CD8-positive, alpha-beta memory T cell (primary cell): ENCODE measurements at regions not wholly inside any gene's neighbourhood (a gene's known extent, or its start where the extent isn't known, plus 50 kb on each side); places are given as distances from the start of the nearest gene placed in this dataset.

Experiments used
- CTCF ChIA-PET: fragments of 350-600 bp; sonication (Branson Sonifier 250); formaldehyde crosslinking; loops from one replicate; lab custom pipeline; 2021; ENCODE audit warnings: antibody characterized with exemption; lab: Charles Lee
- POLR2A ChIA-PET: fragments of 350-600 bp; sonication (Branson Sonifier 250); formaldehyde crosslinking; loops from one replicate; lab custom pipeline; 2021; ENCODE audit warnings: antibody characterized with exemption; lab: Charles Lee
- DNase-seq, 5 donors: peaks; one replicate each; pipeline versions ENCODE4 v3.0.0 to v3.0.0-alpha.2; 2020 to 2022; ENCODE audit warnings: mixed read lengths in 1 of 5
- H3K27ac ChIP-seq: one replicate; pipeline ENCODE4 v1.7.0; 2013; ENCODE audit warnings: low read depth, mild to moderate bottlenecking, low read length, moderate library complexity
- H3K27me3 ChIP-seq: 2 replicates; pipeline ENCODE4 v1.7.0; 2013; ENCODE audit warnings: low read length, mild to moderate bottlenecking; ENCODE audit not compliant: insufficient read depth, poor library complexity, severe bottlenecking
- H3K36me3 ChIP-seq: 2 replicates; pipeline ENCODE4 v1.7.0; 2013; ENCODE audit warnings: mild to moderate bottlenecking, low read length, moderate library complexity; ENCODE audit not compliant: insufficient read depth
- H3K4me1 ChIP-seq: 2 replicates; pipeline ENCODE4 v1.7.0; 2013; ENCODE audit warnings: mild to moderate bottlenecking, low read length, moderate library complexity; ENCODE audit not compliant: insufficient read depth
- H3K4me3 ChIP-seq: 2 replicates; pipeline ENCODE4 v1.7.0; 2013; ENCODE audit warnings: mild to moderate bottlenecking, low read length
- H3K9me3 ChIP-seq: 2 replicates; pipeline ENCODE4 v1.7.0; 2013; ENCODE audit warnings: mild to moderate bottlenecking, low read length
- H3K27ac Mint-ChIP-seq, 8 donors: one replicate each; pipeline ENCODE4 v1.8.0; 2020 to 2021; ENCODE audit warnings: mixed read lengths in 8 of 8, mild to moderate bottlenecking in 6 of 8, inconsistent platforms in 3 of 8, moderate library complexity in 3 of 8
- H3K27me3 Mint-ChIP-seq, 2 donors: one replicate each; pipeline ENCODE4 v1.8.0; 2020 to 2021; ENCODE audit warnings: mixed read lengths in 2 of 2, mild to moderate bottlenecking in 1 of 2, moderate library complexity in 1 of 2
- H3K36me3 Mint-ChIP-seq, 3 donors: one replicate each; pipeline ENCODE4 v1.8.0; 2020 to 2021; ENCODE audit warnings: mixed read lengths in 3 of 3, inconsistent platforms in 1 of 3, mild to moderate bottlenecking in 1 of 3
- H3K4me1 Mint-ChIP-seq, 3 donors: one replicate each; pipeline ENCODE4 v1.8.0; 2020 to 2021; ENCODE audit warnings: mixed read lengths in 3 of 3, inconsistent platforms in 1 of 3, mild to moderate bottlenecking in 1 of 3
- H3K4me3 Mint-ChIP-seq, 7 donors: one replicate each; pipeline ENCODE4 v1.8.0; 2020 to 2021; ENCODE audit warnings: mixed read lengths in 7 of 7, mild to moderate bottlenecking in 6 of 7, moderate library complexity in 4 of 7, inconsistent platforms in 2 of 7
- H3K9me3 Mint-ChIP-seq, 5 donors: one replicate each; pipeline ENCODE4 v1.8.0; 2020 to 2022; ENCODE audit warnings: mixed read lengths in 5 of 5, mild to moderate bottlenecking in 3 of 5, moderate library complexity in 2 of 5, inconsistent platforms in 1 of 5

DNA sequence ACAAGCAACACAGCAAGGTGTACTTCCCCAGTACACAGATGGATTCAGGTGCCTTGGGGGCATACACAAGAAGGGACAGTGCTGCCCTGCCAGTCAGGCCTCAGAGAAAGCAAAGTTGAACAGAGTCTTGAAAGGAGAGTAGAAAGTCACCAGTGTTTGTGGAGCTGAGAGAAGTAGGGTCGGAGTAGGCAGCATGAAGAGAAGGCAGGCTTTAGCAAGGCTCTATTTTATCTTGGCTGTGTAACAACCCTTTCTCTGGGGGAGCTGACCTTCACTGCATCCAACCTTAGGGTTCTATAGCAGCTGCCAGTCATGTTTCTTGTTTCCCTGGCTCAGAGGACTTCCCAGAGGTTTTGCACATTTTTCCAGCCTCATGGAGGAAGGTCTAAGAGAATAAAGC, 77.4 kb upstream of the BLID start:
- no peaks in the 10 kb centered on the region for H3K4me1 Mint-ChIP-seq
- CTCF ChIA-PET: no interaction called here
- H3K9me3 Mint-ChIP-seq: no peaks in the 10 kb centered on the region
- peaks cover 0 to 2% (median 0%) of the 10 kb centered on the region in 3 donors for H3K36me3 Mint-ChIP-seq
- H3K27ac Mint-ChIP-seq: no peak overlapping the region
- POLR2A ChIA-PET: no interaction called here
- DNase-seq: no peak
- no peak overlapping the region for H3K4me3 ChIP-seq
- no peak overlapping the region for H3K4me3 Mint-ChIP-seq
- H3K27ac ChIP-seq: no peak overlapping the region
- H3K36me3 ChIP-seq: no peaks in the 10 kb centered on the region
- H3K4me1 ChIP-seq: no peaks in the 10 kb centered on the region
- H3K27me3 Mint-ChIP-seq: no peaks in the 10 kb centered on the region
- H3K9me3 ChIP-seq: no peaks in the 10 kb centered on the region
- H3K27me3 ChIP-seq: no peaks in the 10 kb centered on the region

DNA sequence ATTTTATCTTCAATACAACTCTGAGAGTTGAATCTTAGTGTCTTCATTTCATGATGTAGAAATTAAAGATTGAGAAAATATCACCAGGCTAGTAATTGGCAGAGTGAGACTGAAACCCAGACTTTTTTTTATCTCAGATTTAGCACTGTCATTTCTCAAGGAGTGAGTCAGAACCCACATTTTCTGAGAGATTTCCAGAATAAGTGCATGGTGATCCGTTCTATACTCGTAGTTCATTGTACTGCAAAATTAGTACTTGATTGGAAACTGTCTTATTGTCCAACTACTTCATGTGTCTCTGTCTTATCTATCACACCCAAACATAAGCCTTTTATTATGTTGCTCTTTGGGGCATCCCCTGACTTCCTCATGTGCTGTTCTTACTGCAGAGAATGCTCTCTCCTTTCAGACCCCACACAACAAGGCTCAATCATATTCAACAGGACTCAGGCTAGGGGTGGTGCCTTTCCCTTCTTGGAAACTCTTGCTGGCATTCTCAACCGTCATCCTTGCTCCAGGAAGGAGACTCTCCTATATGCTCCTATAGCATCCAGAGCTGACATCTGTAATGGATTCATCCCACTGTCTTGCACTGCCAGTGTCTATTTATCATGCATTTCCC, 76.7 kb upstream of the BLID start:
- no peaks in the 10 kb centered on the region for H3K27me3 ChIP-seq
- H3K27ac ChIP-seq: no peak overlapping the region
- ChIA-PET POLR2A (no interaction called here), CTCF (no interaction called here)
- no peak overlapping the region for H3K4me3 ChIP-seq
- H3K4me3 Mint-ChIP-seq: no peak overlapping the region
- peaks cover 0 to 2% (median 0%) of the 10 kb centered on the region in 3 donors for H3K36me3 Mint-ChIP-seq
- H3K9me3 Mint-ChIP-seq: no peaks in the 10 kb centered on the region
- DNase-seq: no peak
- H3K9me3 ChIP-seq: no peaks in the 10 kb centered on the region
- H3K4me1 ChIP-seq: no peaks in the 10 kb centered on the region
- no peak overlapping the region for H3K27ac Mint-ChIP-seq
- no peaks in the 10 kb centered on the region for H3K36me3 ChIP-seq
- H3K4me1 Mint-ChIP-seq: no peaks in the 10 kb centered on the region
- H3K27me3 Mint-ChIP-seq: no peaks in the 10 kb centered on the region

DNA sequence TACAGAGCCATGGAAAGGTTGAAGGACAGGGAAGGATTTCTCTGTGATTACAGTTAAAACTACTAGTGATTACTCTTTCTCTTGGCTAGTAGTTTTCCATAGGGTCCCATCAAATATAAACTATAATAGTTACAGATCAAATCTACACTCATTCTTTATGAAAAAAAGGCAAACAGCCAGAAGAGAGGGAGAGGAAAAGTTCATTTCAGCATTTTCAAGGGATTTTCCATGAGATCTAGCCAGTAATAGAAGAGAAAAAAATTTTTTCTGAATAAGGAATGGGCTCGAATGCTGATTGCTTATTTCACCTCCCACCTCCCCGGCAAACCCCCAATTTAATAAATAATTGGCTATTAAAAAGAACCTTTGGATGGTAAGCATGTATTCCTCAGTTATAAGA, 74.8 kb upstream of the BLID start:
- no peak overlapping the region for H3K4me3 Mint-ChIP-seq
- Histone ChIP-seq H3K4me3 (no peak overlapping the region), H3K4me1 (no peaks in the 10 kb centered on the region), H3K27ac (no peak overlapping the region), H3K27me3 (no peaks in the 10 kb centered on the region), H3K36me3 (no peaks in the 10 kb centered on the region), H3K9me3 (no peaks in the 10 kb centered on the region)
- no peaks in the 10 kb centered on the region for H3K4me1 Mint-ChIP-seq
- no peaks in the 10 kb centered on the region for H3K9me3 Mint-ChIP-seq
- no peaks in the 10 kb centered on the region for H3K36me3 Mint-ChIP-seq
- peaks cover 0 to 1% of the 10 kb centered on the region in 2 donors for H3K27me3 Mint-ChIP-seq
- no peak for DNase-seq
- ChIA-PET CTCF (no interaction called here), POLR2A (no interaction called here)
- H3K27ac Mint-ChIP-seq: no peak overlapping the region

DNA sequence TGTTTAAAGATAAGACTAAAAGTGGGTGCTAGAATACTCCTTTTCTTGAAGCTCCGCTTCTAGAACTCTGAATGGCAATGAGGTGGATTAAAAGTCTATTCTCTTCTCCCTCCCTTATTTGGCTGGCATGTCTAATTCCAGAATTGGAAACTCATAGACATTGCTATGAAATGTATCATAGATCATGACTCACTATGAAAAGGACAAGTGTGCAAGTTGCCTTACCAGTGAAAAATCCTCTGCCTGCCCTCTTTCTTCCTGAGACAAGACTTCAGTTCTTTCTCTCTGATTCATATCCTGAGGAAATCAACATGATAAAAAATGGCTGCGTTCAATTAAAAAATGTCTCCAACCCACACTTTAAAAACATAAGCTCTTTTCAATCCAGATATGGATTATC, 73.2 kb upstream of the BLID start:
- POLR2A ChIA-PET: no interaction called here
- H3K27ac ChIP-seq: no peak overlapping the region
- no peaks in the 10 kb centered on the region for H3K27me3 ChIP-seq
- H3K4me1 ChIP-seq: no peaks in the 10 kb centered on the region
- no peaks in the 10 kb centered on the region for H3K9me3 Mint-ChIP-seq
- no peak for DNase-seq
- CTCF ChIA-PET: interaction anchor here (1.0 kb wide), 1 partner anchor 27 kb away, joined by 3 read pairs; no protein-coding TSS in a partner anchor
- H3K4me1 Mint-ChIP-seq: no peaks in the 10 kb centered on the region
- H3K36me3 ChIP-seq: no peaks in the 10 kb centered on the region
- no peaks in the 10 kb centered on the region for H3K36me3 Mint-ChIP-seq
- H3K9me3 ChIP-seq: no peaks in the 10 kb centered on the region
- no peak overlapping the region for H3K4me3 Mint-ChIP-seq
- peaks cover 1 to 5% of the 10 kb centered on the region in 2 donors for H3K27me3 Mint-ChIP-seq
- H3K4me3 ChIP-seq: no peak overlapping the region
- no peak overlapping the region for H3K27ac Mint-ChIP-seq

DNA sequence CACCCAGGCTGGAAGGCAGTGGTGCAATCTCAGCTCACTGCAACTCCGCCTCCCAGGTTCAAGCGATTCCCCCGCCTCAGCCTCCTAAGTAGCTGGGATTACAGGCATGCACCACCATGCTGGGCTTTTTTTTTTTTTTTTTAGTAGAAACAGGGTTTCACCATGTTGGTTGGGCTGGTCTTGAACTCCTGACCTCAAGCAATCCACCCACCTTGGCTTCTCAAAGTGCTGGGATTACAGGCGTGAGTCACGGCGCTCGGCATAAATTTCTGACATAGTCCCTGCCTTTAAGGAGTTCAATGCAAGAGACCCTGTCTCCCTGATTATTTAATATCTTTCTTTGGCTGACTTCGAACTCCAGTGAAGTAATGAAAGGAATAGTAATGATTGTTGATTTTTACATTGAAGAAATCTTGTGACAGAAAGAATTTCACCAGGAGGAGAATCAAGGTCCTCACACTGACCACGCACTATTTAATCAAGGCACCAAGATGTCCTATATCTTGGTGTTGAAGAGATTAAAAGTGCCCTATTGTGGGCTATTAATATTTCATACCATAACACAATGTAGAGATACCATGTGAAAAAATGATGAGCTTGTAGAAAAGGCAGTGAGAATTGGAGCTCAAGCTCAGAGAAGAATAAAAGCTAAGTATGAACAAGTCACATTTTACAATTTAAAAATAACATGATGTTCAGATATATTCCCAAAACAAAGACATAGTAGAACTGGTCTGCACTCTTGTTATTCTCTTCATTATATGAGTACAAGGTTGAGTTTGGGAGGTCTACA, 71.6 kb upstream of the BLID start:
- Mint-ChIP-seq H3K9me3 (no peaks in the 10 kb centered on the region), H3K27me3 (peaks cover 1 to 5% of the 10 kb centered on the region in 2 donors), H3K4me1 (no peaks in the 10 kb centered on the region), H3K36me3 (no peaks in the 10 kb centered on the region), H3K4me3 (no peak overlapping the region), H3K27ac (no peak overlapping the region)
- no peak overlapping the region for H3K4me3 ChIP-seq
- no peak for DNase-seq
- H3K9me3 ChIP-seq: no peaks in the 10 kb centered on the region
- no peaks in the 10 kb centered on the region for H3K36me3 ChIP-seq
- no peak overlapping the region for H3K27ac ChIP-seq
- CTCF ChIA-PET: interaction anchor here (0.6 kb wide), 1 partner anchor 21 kb away, joined by 3 read pairs; no protein-coding TSS in a partner anchor
- no peaks in the 10 kb centered on the region for H3K27me3 ChIP-seq
- POLR2A ChIA-PET: no interaction called here
- no peaks in the 10 kb centered on the region for H3K4me1 ChIP-seq

DNA sequence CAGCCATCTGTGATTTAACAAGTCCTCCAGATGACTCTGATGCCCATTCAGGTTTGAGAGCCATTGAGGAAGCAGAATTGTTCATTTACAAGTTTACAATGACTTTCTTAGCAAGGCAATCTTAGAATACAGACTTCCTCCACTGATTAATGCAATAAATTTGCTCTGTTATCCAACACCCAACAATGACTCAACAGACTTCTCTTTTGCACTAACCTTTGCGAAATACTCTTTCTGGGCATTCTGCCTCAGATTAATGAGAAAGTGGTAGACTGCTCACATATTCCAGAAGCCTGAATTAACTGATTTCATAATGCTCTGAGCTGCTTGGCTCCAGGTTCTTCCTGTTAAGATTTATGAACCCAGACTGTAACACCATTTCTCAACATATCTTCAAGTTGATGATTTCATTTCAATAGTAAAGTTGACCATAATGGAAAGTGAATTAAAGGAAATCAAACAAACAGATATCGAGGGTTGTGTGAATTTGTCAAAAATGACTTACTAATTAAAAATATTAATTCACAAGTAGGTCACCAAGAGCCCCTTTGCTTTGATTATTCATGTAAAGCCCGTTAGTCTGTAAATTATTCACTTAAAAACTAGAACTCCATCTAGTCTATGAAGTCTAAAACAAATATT, 70.5 kb upstream of the BLID start:
- ChIA-PET CTCF (no interaction called here), POLR2A (no interaction called here)
- H3K36me3 Mint-ChIP-seq: no peaks in the 10 kb centered on the region
- DNase-seq: no peak
- no peak overlapping the region for H3K4me3 Mint-ChIP-seq
- H3K27ac Mint-ChIP-seq: no peak overlapping the region
- no peaks in the 10 kb centered on the region for H3K27me3 ChIP-seq
- H3K4me3 ChIP-seq: no peak overlapping the region
- H3K27me3 Mint-ChIP-seq: peaks cover 3 to 5% of the 10 kb centered on the region in 2 donors
- no peaks in the 10 kb centered on the region for H3K4me1 ChIP-seq
- no peaks in the 10 kb centered on the region for H3K4me1 Mint-ChIP-seq
- no peaks in the 10 kb centered on the region for H3K36me3 ChIP-seq
- H3K27ac ChIP-seq: no peak overlapping the region
- no peaks in the 10 kb centered on the region for H3K9me3 Mint-ChIP-seq
- H3K9me3 ChIP-seq: no peaks in the 10 kb centered on the region

DNA sequence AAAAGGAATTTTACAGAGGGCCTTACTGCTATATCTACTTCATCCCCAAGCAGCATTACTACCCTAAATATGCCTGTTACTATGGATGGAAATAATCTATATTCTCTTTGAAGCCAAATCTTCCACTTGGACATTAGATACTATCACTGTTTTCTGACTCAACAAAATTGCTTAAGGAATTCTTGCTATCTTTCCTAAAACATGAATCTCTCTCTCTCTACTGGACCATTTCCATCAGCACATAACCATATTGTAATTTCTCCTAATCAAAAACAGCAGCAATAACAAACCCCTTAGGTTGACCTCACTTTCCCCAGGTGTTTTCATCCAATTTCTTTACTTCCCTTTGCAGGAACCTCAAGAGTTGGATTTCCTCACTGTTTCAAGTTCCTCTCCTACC, 67.9 kb upstream of the BLID start:
- no peaks in the 10 kb centered on the region for H3K36me3 ChIP-seq
- H3K27ac ChIP-seq: no peak overlapping the region
- Mint-ChIP-seq H3K27ac (no peak overlapping the region), H3K4me1 (no peaks in the 10 kb centered on the region), H3K9me3 (no peaks in the 10 kb centered on the region), H3K27me3 (peaks cover 3 to 5% of the 10 kb centered on the region in 2 donors), H3K36me3 (no peaks in the 10 kb centered on the region), H3K4me3 (no peak overlapping the region)
- no peak overlapping the region for H3K4me3 ChIP-seq
- no peaks in the 10 kb centered on the region for H3K9me3 ChIP-seq
- ChIA-PET POLR2A (no interaction called here), CTCF (no interaction called here)
- no peak for DNase-seq
- H3K27me3 ChIP-seq: no peaks in the 10 kb centered on the region
- no peaks in the 10 kb centered on the region for H3K4me1 ChIP-seq

DNA sequence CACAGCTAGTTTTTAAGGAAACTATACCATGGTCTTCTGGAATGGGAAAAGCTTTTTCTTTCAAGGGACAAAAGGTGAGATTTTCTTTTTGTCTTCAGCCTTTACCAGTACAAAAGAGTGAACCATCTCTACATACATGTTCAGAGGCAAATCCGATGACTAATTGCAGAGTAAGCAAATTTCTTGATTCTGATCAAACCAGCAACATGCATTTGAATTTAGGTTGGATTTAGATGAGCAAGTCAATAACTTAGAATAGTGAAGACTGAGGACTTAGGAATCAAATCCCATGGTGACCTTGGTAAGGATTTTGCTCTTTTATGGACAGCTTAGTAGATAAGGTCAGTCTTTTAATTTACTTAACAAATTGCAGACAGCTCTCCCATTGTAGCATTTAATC, 65.9 kb upstream of the BLID start:
- no peaks in the 10 kb centered on the region for H3K4me1 Mint-ChIP-seq
- Histone ChIP-seq H3K36me3 (no peaks in the 10 kb centered on the region), H3K27me3 (no peaks in the 10 kb centered on the region), H3K27ac (no peak overlapping the region), H3K9me3 (no peaks in the 10 kb centered on the region), H3K4me1 (no peaks in the 10 kb centered on the region), H3K4me3 (no peak overlapping the region)
- DNase-seq: no peak
- H3K36me3 Mint-ChIP-seq: no peaks in the 10 kb centered on the region
- no peaks in the 10 kb centered on the region for H3K9me3 Mint-ChIP-seq
- CTCF ChIA-PET: no interaction called here
- POLR2A ChIA-PET: no interaction called here
- no peak overlapping the region for H3K4me3 Mint-ChIP-seq
- H3K27ac Mint-ChIP-seq: no peak overlapping the region
- H3K27me3 Mint-ChIP-seq: peaks cover 3 to 5% of the 10 kb centered on the region in 2 donors
